ENCODE measurements at regions not wholly inside any gene's neighbourhood (a gene's known extent, or its start where the extent isn't known, plus 50 kb on each side); places are given as distances from the start of the nearest gene placed in this dataset.

- TF ChIP-seq EZH2 (IDR thresholded peaks at IDR 0.05; ENCODE audit: low read depth, unreplicated experiment) (no peak), CTCF (conservative IDR thresholded peaks at IDR 0.05; ENCODE audit: low read depth in 2 of 2) (peak in 1 of 2 experiments; percentile 37; a peak in 2 of 4 replicates), POLR2AphosphoS5 (IDR thresholded peaks at IDR 0.05; ENCODE audit: low read depth) (no peak), REST (IDR thresholded peaks at IDR 0.05; ENCODE audit: unreplicated experiment) (no peak), ETS1 (IDR thresholded peaks at IDR 0.05) (no peak), ZNF462 (CRISPR knock-in tag; IDR thresholded peaks at IDR 0.05) (no peak), STAT1 (IDR thresholded peaks at IDR 0.05; ENCODE audit: unreplicated experiment) (no peak), EZH2phosphoT487 (IDR thresholded peaks at IDR 0.05; ENCODE audit: unreplicated experiment) (no peak), CREB1 (CRISPR knock-in tag; IDR thresholded peaks at IDR 0.05; ENCODE audit: low read depth) (no peak), ZNF114 (CRISPR knock-in tag; IDR thresholded peaks at IDR 0.05) (no peak), JUNB (IDR thresholded peaks at IDR 0.05; ENCODE audit: unreplicated experiment) (no peak), ZNF331 (CRISPR knock-in tag; IDR thresholded peaks at IDR 0.05; ENCODE audit: low read depth) (no peak), NANOG (IDR thresholded peaks at IDR 0.05; ENCODE audit: borderline replicate concordance) (no peak)
Observed at GRCh38 chr10:64547168-64547567, 1026.0 kb downstream of the REEP3 start.
